ENCODE measurements at regions not wholly inside any gene's neighbourhood (a gene's known extent, or its start where the extent isn't known, plus 50 kb on each side); places are given as distances from the start of the nearest gene placed in this dataset.

- Histone ChIP-seq H3K9ac (ENCODE audit: control insufficient read depth, insufficient read depth, low read length) (no peak overlapping the region), H3K4me3 (no peak overlapping the region), H3K36me3 (ENCODE audit: control insufficient read depth in 2 of 2, insufficient read depth in 2 of 2, low read length in 1 of 2) (no peaks in the 10 kb centered on the region), H3K27me3 (replicated peaks in 1 of 2; ENCODE audit: control insufficient read depth in 2 of 2, insufficient read depth in 2 of 2, low read length in 1 of 2) (peaks cover 0 to 2% of the 10 kb centered on the region in 2 experiments; a peak in 1 of 4 replicates), H3K79me2 (ENCODE audit: control insufficient read depth, insufficient read depth, low read length) (no peaks in the 10 kb centered on the region), H3K4me1 (ENCODE audit: control insufficient read depth, insufficient read depth, low read length) (no peaks in the 10 kb centered on the region), H3K9me3 (replicated peaks; ENCODE audit: control insufficient read depth, insufficient read depth, low read length) (no peaks in the 10 kb centered on the region), H2AFZ (ENCODE audit: control insufficient read depth, low read depth, low read length) (no peak overlapping the region), H3K27ac (ENCODE audit: control insufficient read depth, insufficient read depth) (no peak overlapping the region), H3K4me2 (ENCODE audit: control insufficient read depth, insufficient read depth) (no peak overlapping the region), H4K20me1 (ENCODE audit: control insufficient read depth, insufficient read depth) (no peaks in the 10 kb centered on the region)
- ChIA-PET CTCF (interaction anchor here (0.7 to 3.2 kb wide), 23 partner anchors 12 to 795 kb away, joined by 3 to 22 read pairs (median 4); no protein-coding TSS in a partner anchor), RAD21 (ENCODE audit: unreplicated experiment) (interaction anchor here (1.1 to 1.3 kb wide), 7 partner anchors 10 to 651 kb away, joined by 3 to 8 read pairs (median 4); no protein-coding TSS in a partner anchor), SMC1A (ENCODE audit: uncharacterized antibody, unreplicated experiment) (interaction anchor here (0.8 to 2.3 kb wide), 15 partner anchors 11 to 650 kb away, joined by 3 to 16 read pairs (median 4); no protein-coding TSS in a partner anchor), POLR2A (no interaction called here)
- in situ Hi-C loops (cut with MboI) (loop anchor here (5.0 kb wide), 1 partner anchor 470 kb away; no protein-coding TSS in a partner anchor), intact Hi-C loops (cut with micrococcal nuclease; ENCODE audit: unreplicated experiment) (loop anchor here (1.0 to 2.0 kb wide), 4 partner anchors 181 to 653 kb away; no protein-coding TSS in a partner anchor)
- DNase-seq (ENCODE audit: low read depth, low spot score) (no peak), FAIRE-seq (no peak), ATAC-seq (peak; percentile 23; the same call in 2 of the 3 replicates)
- 25% methylated on average over 7 of the region's 7 CpGs for WGBS (ENCODE audit: insufficient coverage, insufficient replicate concordance, low lambda C conversion rate, missing lambda C conversion rate)
- no TSS peak for BruUV-seq (replicated peaks)
- TF ChIP-seq CEBPB (IDR thresholded peaks at IDR 0.05; ENCODE audit: borderline replicate concordance in 1 of 2, low read depth in 2 of 2, low read length in 2 of 2), result no peak
- no peak for TF ChIP-seq POLR2A (IDR thresholded peaks at IDR 0.05; ENCODE audit: low read depth, low read length)
- TF ChIP-seq SP1 (IDR thresholded peaks at IDR 0.05; ENCODE audit: low read depth, low read length), result no peak
- TF ChIP-seq, protein P1, sequence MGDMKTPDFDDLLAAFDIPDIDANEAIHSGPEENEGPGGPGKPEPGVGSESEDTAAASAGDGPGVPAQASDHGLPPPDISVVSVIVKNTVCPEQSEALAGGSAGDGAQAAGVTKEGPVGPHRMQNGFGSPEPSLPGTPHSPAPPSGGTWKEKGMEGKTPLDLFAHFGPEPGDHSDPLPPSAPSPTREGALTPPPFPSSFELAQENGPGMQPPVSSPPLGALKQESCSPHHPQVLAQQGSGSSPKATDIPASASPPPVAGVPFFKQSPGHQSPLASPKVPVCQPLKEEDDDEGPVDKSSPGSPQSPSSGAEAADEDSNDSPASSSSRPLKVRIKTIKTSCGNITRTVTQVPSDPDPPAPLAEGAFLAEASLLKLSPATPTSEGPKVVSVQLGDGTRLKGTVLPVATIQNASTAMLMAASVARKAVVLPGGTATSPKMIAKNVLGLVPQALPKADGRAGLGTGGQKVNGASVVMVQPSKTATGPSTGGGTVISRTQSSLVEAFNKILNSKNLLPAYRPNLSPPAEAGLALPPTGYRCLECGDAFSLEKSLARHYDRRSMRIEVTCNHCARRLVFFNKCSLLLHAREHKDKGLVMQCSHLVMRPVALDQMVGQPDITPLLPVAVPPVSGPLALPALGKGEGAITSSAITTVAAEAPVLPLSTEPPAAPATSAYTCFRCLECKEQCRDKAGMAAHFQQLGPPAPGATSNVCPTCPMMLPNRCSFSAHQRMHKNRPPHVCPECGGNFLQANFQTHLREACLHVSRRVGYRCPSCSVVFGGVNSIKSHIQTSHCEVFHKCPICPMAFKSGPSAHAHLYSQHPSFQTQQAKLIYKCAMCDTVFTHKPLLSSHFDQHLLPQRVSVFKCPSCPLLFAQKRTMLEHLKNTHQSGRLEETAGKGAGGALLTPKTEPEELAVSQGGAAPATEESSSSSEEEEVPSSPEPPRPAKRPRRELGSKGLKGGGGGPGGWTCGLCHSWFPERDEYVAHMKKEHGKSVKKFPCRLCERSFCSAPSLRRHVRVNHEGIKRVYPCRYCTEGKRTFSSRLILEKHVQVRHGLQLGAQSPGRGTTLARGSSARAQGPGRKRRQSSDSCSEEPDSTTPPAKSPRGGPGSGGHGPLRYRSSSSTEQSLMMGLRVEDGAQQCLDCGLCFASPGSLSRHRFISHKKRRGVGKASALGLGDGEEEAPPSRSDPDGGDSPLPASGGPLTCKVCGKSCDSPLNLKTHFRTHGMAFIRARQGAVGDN (IDR thresholded peaks at IDR 0.05), result no peak
- no peak for TF ChIP-seq IKZF1 (conservative IDR thresholded peaks at IDR 0.05)
- TF ChIP-seq MYB (IDR thresholded peaks at IDR 0.05; ENCODE audit: borderline replicate concordance, low read depth, low read length), result no peak
- no peak for TF ChIP-seq NFYA (IDR thresholded peaks at IDR 0.05; ENCODE audit: borderline replicate concordance, low read depth, low read length)
- TF ChIP-seq NKRF (conservative IDR thresholded peaks at IDR 0.05), result no peak
- TF ChIP-seq, protein P2, sequence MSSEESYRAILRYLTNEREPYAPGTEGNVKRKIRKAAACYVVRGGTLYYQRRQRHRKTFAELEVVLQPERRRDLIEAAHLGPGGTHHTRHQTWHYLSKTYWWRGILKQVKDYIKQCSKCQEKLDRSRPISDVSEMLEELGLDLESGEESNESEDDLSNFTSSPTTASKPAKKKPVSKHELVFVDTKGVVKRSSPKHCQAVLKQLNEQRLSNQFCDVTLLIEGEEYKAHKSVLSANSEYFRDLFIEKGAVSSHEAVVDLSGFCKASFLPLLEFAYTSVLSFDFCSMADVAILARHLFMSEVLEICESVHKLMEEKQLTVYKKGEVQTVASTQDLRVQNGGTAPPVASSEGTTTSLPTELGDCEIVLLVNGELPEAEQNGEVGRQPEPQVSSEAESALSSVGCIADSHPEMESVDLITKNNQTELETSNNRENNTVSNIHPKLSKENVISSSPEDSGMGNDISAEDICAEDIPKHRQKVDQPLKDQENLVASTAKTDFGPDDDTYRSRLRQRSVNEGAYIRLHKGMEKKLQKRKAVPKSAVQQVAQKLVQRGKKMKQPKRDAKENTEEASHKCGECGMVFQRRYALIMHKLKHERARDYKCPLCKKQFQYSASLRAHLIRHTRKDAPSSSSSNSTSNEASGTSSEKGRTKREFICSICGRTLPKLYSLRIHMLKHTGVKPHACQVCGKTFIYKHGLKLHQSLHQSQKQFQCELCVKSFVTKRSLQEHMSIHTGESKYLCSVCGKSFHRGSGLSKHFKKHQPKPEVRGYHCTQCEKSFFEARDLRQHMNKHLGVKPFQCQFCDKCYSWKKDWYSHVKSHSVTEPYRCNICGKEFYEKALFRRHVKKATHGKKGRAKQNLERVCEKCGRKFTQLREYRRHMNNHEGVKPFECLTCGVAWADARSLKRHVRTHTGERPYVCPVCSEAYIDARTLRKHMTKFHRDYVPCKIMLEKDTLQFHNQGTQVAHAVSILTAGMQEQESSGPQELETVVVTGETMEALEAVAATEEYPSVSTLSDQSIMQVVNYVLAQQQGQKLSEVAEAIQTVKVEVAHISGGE (CRISPR knock-in tag; IDR thresholded peaks at IDR 0.05), result no peak
- TF ChIP-seq EED (IDR thresholded peaks at IDR 0.05; ENCODE audit: low read depth), result no peak
- TF ChIP-seq BCLAF1 (IDR thresholded peaks at IDR 0.05), result no peak
Measured at GRCh38 chr11:103681855-103682254, 354.6 kb upstream of the DDI1 start.

All from GM12878 (cell line).